ENCODE measurements at regions not wholly inside any gene's neighbourhood (a gene's known extent, or its start where the extent isn't known, plus 50 kb on each side); places are given as distances from the start of the nearest gene placed in this dataset.

GRCh38 chr4:7141151-7141834, 51.0 kb upstream of the SORCS2 start:
- no peak for ATAC-seq
- no peak for DNase-seq
- no peak overlapping the region for H3K4me3 Mint-ChIP-seq
- intact Hi-C loops (cut with DNase I, micrococcal nuclease) = no loop called here
- CTCF ChIA-PET = no interaction called here
- no peak overlapping the region for H3K27ac Mint-ChIP-seq
- H3K27me3 Mint-ChIP-seq = peaks cover 3% of the 10 kb centered on the region
- POLR2A ChIA-PET = no interaction called here
- H3K36me3 Mint-ChIP-seq (ENCODE audit: low read depth) = no peaks in the 10 kb centered on the region
- no peaks in the 10 kb centered on the region for H3K4me1 Mint-ChIP-seq
- H3K9me3 Mint-ChIP-seq (ENCODE audit: low read depth) = no peaks in the 10 kb centered on the region

GRCh38 chr4:7140692-7141069, 51.7 kb upstream of the SORCS2 start:
- no peak overlapping the region for H3K4me3 Mint-ChIP-seq
- ChIA-PET CTCF (interaction anchor here (0.7 kb wide), 1 partner anchor 274 kb away, joined by 3 read pairs; no protein-coding TSS in a partner anchor), POLR2A (no interaction called here)
- intact Hi-C loops (cut with DNase I, micrococcal nuclease) = no loop called here
- DNase-seq (no peak), ATAC-seq (no peak)
- peaks cover 3% of the 10 kb centered on the region for H3K27me3 Mint-ChIP-seq
- H3K36me3 Mint-ChIP-seq (ENCODE audit: low read depth) = no peaks in the 10 kb centered on the region
- no peaks in the 10 kb centered on the region for H3K9me3 Mint-ChIP-seq (ENCODE audit: low read depth)
- no peak overlapping the region for H3K27ac Mint-ChIP-seq
- H3K4me1 Mint-ChIP-seq = no peaks in the 10 kb centered on the region

- CTCF ChIA-PET = interaction anchor here (0.7 kb wide), 1 partner anchor 275 kb away, joined by 3 read pairs; no protein-coding TSS in a partner anchor
- Mint-ChIP-seq H3K4me1 (no peaks in the 10 kb centered on the region), H3K27me3 (peaks cover 3% of the 10 kb centered on the region), H3K9me3 (ENCODE audit: low read depth) (no peaks in the 10 kb centered on the region), H3K4me3 (no peak overlapping the region), H3K27ac (no peak overlapping the region), H3K36me3 (ENCODE audit: low read depth) (no peaks in the 10 kb centered on the region)
- no peak for DNase-seq
- POLR2A ChIA-PET = no interaction called here
- intact Hi-C loops (cut with DNase I, micrococcal nuclease) = no loop called here
- ATAC-seq = no peak
Measured at GRCh38 chr4:7140062-7140691, 52.2 kb upstream of the SORCS2 start.

- Mint-ChIP-seq H3K4me3 (no peak overlapping the region), H3K4me1 (no peaks in the 10 kb centered on the region), H3K36me3 (ENCODE audit: low read depth) (no peaks in the 10 kb centered on the region), H3K9me3 (ENCODE audit: low read depth) (no peaks in the 10 kb centered on the region), H3K27ac (no peak overlapping the region), H3K27me3 (peaks cover 3% of the 10 kb centered on the region)
- intact Hi-C loops (cut with DNase I, micrococcal nuclease) = no loop called here
- ChIA-PET POLR2A (interaction anchor here (0.6 kb wide), 1 partner anchor 113 kb away, joined by 3 read pairs; no protein-coding TSS in a partner anchor), CTCF (no interaction called here)
- no peak for ATAC-seq
- DNase-seq = no peak
Measured at GRCh38 chr4:7139167-7139982, 53.0 kb upstream of the SORCS2 start.

GRCh38 chr4:7138223-7139166, 53.8 kb upstream of the SORCS2 start:
- no peaks in the 10 kb centered on the region for H3K4me1 Mint-ChIP-seq
- no peak overlapping the region for H3K4me3 Mint-ChIP-seq
- ATAC-seq (no peak), DNase-seq (no peak)
- CTCF ChIA-PET = no interaction called here
- no peak overlapping the region for H3K27ac Mint-ChIP-seq
- POLR2A ChIA-PET = interaction anchor here (0.6 kb wide), 1 partner anchor 114 kb away, joined by 3 read pairs; no protein-coding TSS in a partner anchor
- peaks cover 2% of the 10 kb centered on the region for H3K9me3 Mint-ChIP-seq (ENCODE audit: low read depth)
- intact Hi-C loops (cut with DNase I, micrococcal nuclease) = no loop called here
- no peaks in the 10 kb centered on the region for H3K36me3 Mint-ChIP-seq (ENCODE audit: low read depth)
- peaks cover 3% of the 10 kb centered on the region for H3K27me3 Mint-ChIP-seq

- no peaks in the 10 kb centered on the region for H3K4me1 Mint-ChIP-seq
- H3K27ac Mint-ChIP-seq = no peak overlapping the region
- H3K27me3 Mint-ChIP-seq = peaks cover 3% of the 10 kb centered on the region
- no peak overlapping the region for H3K4me3 Mint-ChIP-seq
- intact Hi-C loops (cut with DNase I, micrococcal nuclease) = no loop called here
- ATAC-seq = no peak
- no peaks in the 10 kb centered on the region for H3K36me3 Mint-ChIP-seq (ENCODE audit: low read depth)
- DNase-seq = no peak
- H3K9me3 Mint-ChIP-seq (ENCODE audit: low read depth) = peaks cover 9% of the 10 kb centered on the region
- ChIA-PET POLR2A (no interaction called here), CTCF (no interaction called here)
Measured at GRCh38 chr4:7137326-7138200, 54.8 kb upstream of the SORCS2 start.

GRCh38 chr4:7136351-7136750, 56.0 kb upstream of the SORCS2 start:
- Mint-ChIP-seq H3K36me3 (ENCODE audit: low read depth) (no peaks in the 10 kb centered on the region), H3K4me3 (no peak overlapping the region), H3K27me3 (peaks cover under 1% of the 10 kb centered on the region), H3K27ac (no peak overlapping the region), H3K4me1 (no peaks in the 10 kb centered on the region), H3K9me3 (ENCODE audit: low read depth) (peaks cover 9% of the 10 kb centered on the region)
- ChIA-PET POLR2A (no interaction called here), CTCF (no interaction called here)
- intact Hi-C loops (cut with DNase I, micrococcal nuclease) = no loop called here
- ATAC-seq (no peak), DNase-seq (no peak)

- no peak overlapping the region for H3K27ac Mint-ChIP-seq
- peak; percentile 33 for ATAC-seq
- H3K4me1 Mint-ChIP-seq = no peaks in the 10 kb centered on the region
- no peak overlapping the region for H3K4me3 Mint-ChIP-seq
- no peaks in the 10 kb centered on the region for H3K27me3 Mint-ChIP-seq
- ChIA-PET POLR2A (no interaction called here), CTCF (no interaction called here)
- intact Hi-C loops (cut with DNase I, micrococcal nuclease) = no loop called here
- no peaks in the 10 kb centered on the region for H3K36me3 Mint-ChIP-seq (ENCODE audit: low read depth)
- peak; percentile 18 for DNase-seq
- peaks cover 9% of the 10 kb centered on the region for H3K9me3 Mint-ChIP-seq (ENCODE audit: low read depth)
Measured at GRCh38 chr4:7135389-7135746, 57.0 kb upstream of the SORCS2 start.

- CTCF ChIA-PET = interaction anchor here (0.5 kb wide), 2 partner anchors 454 to 572 kb away, joined by 3 read pairs; no protein-coding TSS in a partner anchor
- DNase-seq (no peak), ATAC-seq (peak; percentile 19)
- Mint-ChIP-seq H3K36me3 (ENCODE audit: low read depth) (no peaks in the 10 kb centered on the region), H3K9me3 (ENCODE audit: low read depth) (peaks cover 9% of the 10 kb centered on the region), H3K4me1 (no peaks in the 10 kb centered on the region), H3K4me3 (no peak overlapping the region), H3K27me3 (no peaks in the 10 kb centered on the region), H3K27ac (no peak overlapping the region)
- intact Hi-C loops (cut with DNase I, micrococcal nuclease) = no loop called here
- POLR2A ChIA-PET = no interaction called here
Measured at GRCh38 chr4:7134737-7135388, 57.5 kb upstream of the SORCS2 start.
